ENCODE measurements at regions not wholly inside any gene's neighbourhood (a gene's known extent, or its start where the extent isn't known, plus 50 kb on each side); places are given as distances from the start of the nearest gene placed in this dataset.

DNA sequence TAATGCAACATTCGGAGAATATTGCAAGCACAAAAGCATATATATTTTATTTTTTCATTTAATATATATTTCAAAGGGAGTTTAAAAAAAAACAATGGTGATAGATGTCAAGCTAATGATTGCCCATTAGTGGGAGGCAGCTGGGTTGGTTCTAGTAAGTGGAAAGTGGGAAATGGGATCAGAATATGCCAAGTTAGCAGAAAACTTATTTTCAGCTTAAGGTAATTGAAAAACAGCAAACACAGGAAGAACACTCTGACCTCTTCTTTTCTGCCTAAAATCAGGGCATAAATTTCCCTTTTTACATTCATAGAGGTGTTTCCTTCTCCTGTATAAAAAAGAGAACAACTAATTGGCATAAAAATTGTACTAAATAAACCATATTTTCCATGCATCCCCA is 535.3 kb upstream of the SYT4 start:
- TF ChIP-seq CTCF (conservative IDR thresholded peaks at IDR 0.05 in 1 of 2, IDR thresholded peaks at IDR 0.05 in 1 of 2; ENCODE audit: low read depth in 1 of 2, low read length in 2 of 2) (no peak), EZH2 (IDR thresholded peaks at IDR 0.05; ENCODE audit: low read length, missing control alignments) (no peak)
